ENCODE measurements at regions not wholly inside any gene's neighbourhood (a gene's known extent, or its start where the extent isn't known, plus 50 kb on each side); places are given as distances from the start of the nearest gene placed in this dataset.

DNA sequence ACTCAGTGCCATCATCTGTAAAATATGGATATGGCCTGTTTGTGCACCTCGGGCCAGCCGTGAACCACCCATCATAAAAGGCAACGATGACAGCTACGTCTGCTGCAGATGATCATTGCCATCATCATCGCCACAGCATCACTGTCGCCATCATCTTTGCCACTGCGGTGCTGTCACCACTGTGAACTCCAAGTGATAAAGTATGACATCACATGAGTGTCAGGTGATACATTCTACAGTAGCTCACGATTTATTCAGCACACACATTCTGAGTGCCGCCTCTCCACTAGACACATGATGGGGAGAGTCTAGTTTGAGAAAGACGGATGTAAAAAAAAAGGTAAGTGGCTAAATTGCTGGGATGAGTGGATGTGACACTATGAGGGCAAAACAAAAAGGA lies 755.4 kb upstream of the RAB6C start:
- Histone ChIP-seq H3K27ac (no peak overlapping the region), H3K36me3 (no peaks in the 10 kb centered on the region), H3K9me3 (no peaks in the 10 kb centered on the region), H3K4me1 (ENCODE audit: control insufficient read depth in 1 of 2, insufficient read depth in 1 of 2, low read depth in 1 of 2, low read length in 1 of 2) (no peaks in the 10 kb centered on the region), H3K27me3 (no peaks in the 10 kb centered on the region), H3K4me3 (ENCODE audit: low read depth in 1 of 2, low read length in 1 of 2) (no peak overlapping the region)
- no peak for TF ChIP-seq CTCF (IDR thresholded peaks at IDR 0.05)

DNA sequence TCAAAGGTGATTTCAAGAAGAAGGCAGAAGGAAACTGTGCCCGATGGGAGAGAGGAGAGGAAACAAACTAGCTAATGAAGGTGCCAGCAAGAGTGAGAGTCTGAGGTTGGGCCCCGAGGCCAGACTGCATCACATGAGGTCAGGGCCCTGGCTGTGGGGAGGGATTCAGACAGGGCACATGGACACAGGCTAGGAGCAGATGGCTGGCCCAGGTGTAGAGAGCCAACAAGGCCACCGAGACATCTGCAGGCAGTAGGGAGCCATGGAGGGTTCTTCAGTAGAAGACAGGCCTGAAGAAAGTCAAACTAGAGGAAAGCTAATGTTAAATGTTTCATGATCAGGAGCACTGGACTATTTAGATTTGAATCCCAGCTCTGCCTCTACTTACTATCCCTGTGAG lies 755.0 kb upstream of the RAB6C start:
- Histone ChIP-seq H3K27me3 (no peaks in the 10 kb centered on the region), H3K4me1 (ENCODE audit: control insufficient read depth in 1 of 2, insufficient read depth in 1 of 2, low read depth in 1 of 2, low read length in 1 of 2) (no peaks in the 10 kb centered on the region), H3K36me3 (no peaks in the 10 kb centered on the region), H3K4me3 (ENCODE audit: low read depth in 1 of 2, low read length in 1 of 2) (no peak overlapping the region), H3K27ac (no peak overlapping the region), H3K9me3 (no peaks in the 10 kb centered on the region)
- no peak for TF ChIP-seq CTCF (IDR thresholded peaks at IDR 0.05)

GRCh38 chr2:129229196-129229595 lies 750.3 kb upstream of the RAB6C start:
- Histone ChIP-seq H3K36me3 (no peaks in the 10 kb centered on the region), H3K27me3 (no peaks in the 10 kb centered on the region), H3K9me3 (no peaks in the 10 kb centered on the region), H3K4me1 (ENCODE audit: control insufficient read depth in 1 of 2, insufficient read depth in 1 of 2, low read depth in 1 of 2, low read length in 1 of 2) (no peaks in the 10 kb centered on the region), H3K4me3 (ENCODE audit: low read depth in 1 of 2, low read length in 1 of 2) (no peak overlapping the region), H3K27ac (no peak overlapping the region)
- no peak for TF ChIP-seq CTCF (IDR thresholded peaks at IDR 0.05)

DNA sequence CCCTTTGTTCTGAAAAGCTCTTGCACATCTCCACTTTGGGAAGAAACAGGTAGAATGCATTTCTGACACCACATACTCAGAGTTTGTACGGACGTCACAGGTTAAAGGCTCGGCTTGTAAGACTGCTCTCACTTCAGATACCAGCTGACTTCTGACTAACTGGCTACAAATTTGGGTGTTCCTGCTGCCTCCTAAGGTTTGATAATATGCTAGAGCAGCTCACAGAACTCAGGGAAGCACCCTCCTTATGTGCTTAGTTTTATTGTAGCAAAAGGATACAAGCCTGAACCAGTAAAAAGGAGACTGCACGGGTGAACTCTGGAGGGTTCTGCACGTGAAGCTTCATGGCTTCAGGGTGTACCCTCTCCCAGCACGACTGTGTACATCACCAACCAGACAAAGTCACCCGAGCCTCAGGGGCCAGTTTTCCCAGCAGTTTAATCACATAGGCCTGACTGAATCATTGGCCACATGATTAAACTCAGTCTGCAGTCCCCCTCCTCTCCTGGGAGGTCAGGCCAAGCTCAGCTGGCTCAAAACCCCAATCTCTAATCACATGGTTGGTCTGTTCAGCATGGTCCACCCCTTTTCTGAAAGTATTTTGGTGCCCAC lies 749.5 kb upstream of the RAB6C start:
- H3K27ac ChIP-seq, result no peak overlapping the region
- H3K4me1 ChIP-seq (ENCODE audit: control insufficient read depth in 1 of 2, insufficient read depth in 1 of 2, low read depth in 1 of 2, low read length in 1 of 2), result no peaks in the 10 kb centered on the region
- no peak for TF ChIP-seq CTCF (IDR thresholded peaks at IDR 0.05)
- H3K9me3 ChIP-seq, result no peaks in the 10 kb centered on the region
- no peaks in the 10 kb centered on the region for H3K27me3 ChIP-seq
- H3K36me3 ChIP-seq, result no peaks in the 10 kb centered on the region
- no peak overlapping the region for H3K4me3 ChIP-seq (ENCODE audit: low read depth in 1 of 2, low read length in 1 of 2)

GRCh38 chr2:129231924-129232323 lies 747.5 kb upstream of the RAB6C start:
- no peaks in the 10 kb centered on the region for H3K27me3 ChIP-seq
- H3K27ac ChIP-seq, result no peak overlapping the region
- no peaks in the 10 kb centered on the region for H3K36me3 ChIP-seq
- H3K4me1 ChIP-seq (ENCODE audit: control insufficient read depth in 1 of 2, insufficient read depth in 1 of 2, low read depth in 1 of 2, low read length in 1 of 2), result no peaks in the 10 kb centered on the region
- no peaks in the 10 kb centered on the region for H3K9me3 ChIP-seq
- TF ChIP-seq CTCF (IDR thresholded peaks at IDR 0.05), result no peak
- H3K4me3 ChIP-seq (ENCODE audit: low read depth in 1 of 2, low read length in 1 of 2), result no peak overlapping the region

- Histone ChIP-seq H3K27ac (no peak overlapping the region), H3K4me3 (ENCODE audit: low read depth in 1 of 2, low read length in 1 of 2) (no peak overlapping the region), H3K4me1 (ENCODE audit: control insufficient read depth in 1 of 2, insufficient read depth in 1 of 2, low read depth in 1 of 2, low read length in 1 of 2) (no peaks in the 10 kb centered on the region), H3K27me3 (no peaks in the 10 kb centered on the region), H3K9me3 (no peaks in the 10 kb centered on the region), H3K36me3 (no peaks in the 10 kb centered on the region)
- no peak for TF ChIP-seq CTCF (IDR thresholded peaks at IDR 0.05)
Observed at GRCh38 chr2:129233166-129233565, 746.3 kb upstream of the RAB6C start.
